NCI-H460 (cell line): ENCODE measurements at regions not wholly inside any gene's neighbourhood (a gene's known extent, or its start where the extent isn't known, plus 50 kb on each side); places are given as distances from the start of the nearest gene placed in this dataset.

ENCODE experiments used
- DNase-seq: peaks from one replicate; pipeline ENCODE4 v3.0.0-alpha.2; 2016; ENCODE audit warnings: low read depth; ENCODE audit errors: extremely low read depth

- no peak for DNase-seq
Measured at GRCh38 chr16:49010879-49011278, 270.8 kb downstream of the CBLN1 start.

- DNase-seq: no peak
Measured at GRCh38 chr16:49010396-49010795, 271.2 kb downstream of the CBLN1 start.

GRCh38 chr16:49009204-49009603 lies 272.4 kb downstream of the CBLN1 start:
- no peak for DNase-seq

- no peak for DNase-seq
Measured at GRCh38 chr16:49003992-49004391, 277.6 kb downstream of the CBLN1 start.

- no peak for DNase-seq
Measured at GRCh38 chr16:49003022-49003421, 278.6 kb downstream of the CBLN1 start.

- DNase-seq: no peak
Measured at GRCh38 chr16:49000594-49000993, 281.0 kb downstream of the CBLN1 start.

GRCh38 chr16:48999508-48999907 lies 282.1 kb downstream of the CBLN1 start:
- no peak for DNase-seq

GRCh38 chr16:48999044-48999443 lies 282.6 kb downstream of the CBLN1 start:
- DNase-seq: no peak

- no peak for DNase-seq
Measured at GRCh38 chr16:48997946-48998345, 283.7 kb downstream of the CBLN1 start.

GRCh38 chr16:48997081-48997615 lies 284.5 kb downstream of the CBLN1 start:
- no peak for DNase-seq

GRCh38 chr16:48978501-48978900 lies 303.1 kb downstream of the CBLN1 start:
- DNase-seq: no peak

- DNase-seq: no peak
Measured at GRCh38 chr16:48972236-48972635, 309.4 kb downstream of the CBLN1 start.

- DNase-seq: no peak
Measured at GRCh38 chr16:48971571-48972077, 310.0 kb downstream of the CBLN1 start.

GRCh38 chr16:48970216-48970615 lies 311.4 kb downstream of the CBLN1 start:
- DNase-seq: no peak

- DNase-seq: no peak
Measured at GRCh38 chr16:48969611-48970010, 312.0 kb downstream of the CBLN1 start.

- no peak for DNase-seq
Measured at GRCh38 chr16:48965386-48965785, 316.3 kb downstream of the CBLN1 start.

GRCh38 chr16:48963901-48964615 lies 317.6 kb downstream of the CBLN1 start:
- no peak for DNase-seq

- no peak for DNase-seq
Measured at GRCh38 chr16:48963306-48963705, 318.3 kb downstream of the CBLN1 start.

GRCh38 chr16:48961546-48961945 lies 320.1 kb downstream of the CBLN1 start:
- DNase-seq: no peak

GRCh38 chr16:48960830-48961229 lies 320.8 kb downstream of the CBLN1 start:
- no peak for DNase-seq

- DNase-seq: no peak
Measured at GRCh38 chr16:48959747-48960146, 321.9 kb downstream of the CBLN1 start.

GRCh38 chr16:48959204-48959603 lies 322.4 kb downstream of the CBLN1 start:
- no peak for DNase-seq

GRCh38 chr16:48958681-48959080 lies 323.0 kb downstream of the CBLN1 start:
- no peak for DNase-seq
